HAP-1 (cell line): ENCODE measurements at regions not wholly inside any gene's neighbourhood (a gene's known extent, or its start where the extent isn't known, plus 50 kb on each side); places are given as distances from the start of the nearest gene placed in this dataset.
A peak's percentile ranks its signal among the peaks of the same experiment; 100 is the strongest.

Experiments used
- DNase-seq, 2 experiments: peaks; one replicate each; pipeline ENCODE4 v3.0.0-alpha.2; 2016 to 2020; ENCODE audit warnings: low spot score in 2 of 2
- H3K27me3 ChIP-seq: fragments of 250-450 bp; sonication (Bioruptor Pico); 2 replicates; pipeline ENCODE4 v1.5.1; 2020; ENCODE audit warnings: low read depth, mild to moderate bottlenecking, moderate library complexity
- H3K36me3 ChIP-seq: fragments of 250-450 bp; sonication (Bioruptor Pico); replicated peaks from 2 replicates; pipeline ENCODE4 v1.5.1; 2020; ENCODE audit warnings: mild to moderate bottlenecking
- H3K4me1 ChIP-seq: fragments of 250-450 bp; sonication (Bioruptor Pico); 2 replicates; pipeline ENCODE4 v1.5.1; 2020; ENCODE audit warnings: mild to moderate bottlenecking
- H3K4me3 ChIP-seq: fragments of 250-450 bp; sonication (Bioruptor Pico); 2 replicates; pipeline ENCODE4 v1.5.1; 2020; ENCODE audit warnings: mild to moderate bottlenecking, moderate library complexity
- H3K9me3 ChIP-seq: fragments of 250-450 bp; sonication (Bioruptor Pico); 2 replicates; pipeline ENCODE4 v1.5.1; 2020; ENCODE audit warnings: mild to moderate bottlenecking, moderate library complexity
- in situ Hi-C: fragments of 300-500 bp; cut with MboI; formaldehyde crosslinking; loops from 3 replicates; pipeline ENCODE4 v1.14.3; 2020; ENCODE audit warnings: low sequenced_read_pairs, inconsistent platforms, mixed read lengths

DNA sequence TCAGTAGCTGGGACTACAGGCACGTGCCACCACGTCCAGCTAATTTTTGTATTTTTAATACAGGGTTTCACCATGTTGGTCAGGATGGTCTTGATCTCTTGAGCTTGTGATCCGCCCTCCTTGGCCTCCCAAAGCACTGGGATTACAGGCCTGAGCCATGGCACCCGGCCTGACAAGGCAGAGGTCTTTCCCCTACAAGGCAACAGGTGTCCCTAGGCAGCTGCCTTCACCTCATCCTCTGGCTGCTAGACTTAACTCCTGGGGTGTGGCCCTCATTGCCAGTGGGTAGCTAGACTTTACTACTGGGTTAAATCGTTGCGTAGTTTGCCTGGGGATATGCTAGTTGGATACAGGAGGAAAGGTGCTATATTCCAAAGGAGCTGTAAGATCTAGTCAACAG is 81.4 kb downstream of the CHRD start:
- Histone ChIP-seq H3K36me3 (no peaks in the 10 kb centered on the region), H3K4me1 (peaks cover 5% of the 10 kb centered on the region; the same call in 1 of the 2 replicates), H3K4me3 (no peak overlapping the region), H3K27me3 (no peaks in the 10 kb centered on the region), H3K9me3 (no peaks in the 10 kb centered on the region; the same call in 1 of the 2 replicates)
- DNase-seq = no peak
- in situ Hi-C loops = no loop called here

DNA sequence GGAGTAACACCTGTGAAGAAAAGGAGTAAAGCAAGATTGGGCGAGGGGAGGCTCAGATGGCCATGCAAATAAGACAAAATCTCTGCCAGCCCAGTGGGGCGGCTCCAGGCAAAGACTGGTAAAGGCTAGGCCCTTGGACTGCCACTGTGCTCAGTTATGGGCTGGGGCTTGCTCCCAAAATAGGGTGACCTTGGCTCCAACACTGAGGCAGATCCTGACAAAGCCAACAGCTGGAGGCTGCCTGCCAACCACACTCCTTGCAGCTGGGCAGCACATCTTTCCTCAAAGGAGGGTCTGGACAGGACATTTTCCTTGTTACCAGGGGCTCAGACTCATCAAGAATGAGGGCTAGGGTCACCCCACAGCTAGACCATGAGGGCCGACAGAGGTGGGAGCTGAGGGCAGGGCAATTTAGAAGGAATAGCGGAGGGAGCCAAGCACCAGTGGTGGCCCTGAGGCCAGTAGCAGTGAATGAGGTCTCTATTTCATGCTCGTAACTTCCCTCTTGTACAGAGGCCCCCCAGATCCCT is 86.1 kb downstream of the CHRD start:
- Histone ChIP-seq H3K4me1 (peaks cover 5% of the 10 kb centered on the region; the same call in 1 of the 2 replicates), H3K36me3 (no peaks in the 10 kb centered on the region), H3K4me3 (no peak overlapping the region), H3K27me3 (no peaks in the 10 kb centered on the region), H3K9me3 (no peaks in the 10 kb centered on the region)
- DNase-seq = no peak
- in situ Hi-C loops = no loop called here

DNA sequence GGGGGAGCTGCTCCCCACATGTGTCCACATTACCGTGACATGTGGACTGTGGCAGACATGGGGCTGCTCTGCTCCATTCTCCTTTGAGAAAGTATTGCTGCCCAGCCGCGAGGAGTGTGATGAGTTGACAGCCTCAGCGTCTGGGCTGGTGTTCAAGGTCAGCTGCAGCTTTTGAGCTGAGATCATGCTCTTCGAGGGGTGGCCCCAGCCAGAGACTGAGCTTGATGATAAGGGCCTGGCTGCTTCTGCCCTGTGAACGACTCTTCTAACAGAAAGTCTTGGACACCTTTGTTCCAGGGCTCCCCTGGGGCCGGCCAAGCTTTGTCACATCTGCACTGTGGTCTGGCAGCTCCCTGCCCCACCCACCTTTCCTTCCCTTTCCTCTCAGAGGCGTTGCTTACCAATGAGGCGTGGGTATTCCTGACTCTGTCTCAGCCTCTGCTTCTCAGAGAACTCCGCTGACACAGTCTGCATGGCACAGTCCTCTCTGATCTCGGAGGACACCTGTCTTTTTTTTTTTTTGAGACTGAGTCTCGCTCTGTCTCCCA is 86.6 kb downstream of the CHRD start:
- in situ Hi-C loops = no loop called here
- H3K9me3 ChIP-seq = no peaks in the 10 kb centered on the region
- H3K4me1 ChIP-seq = peaks cover 5% of the 10 kb centered on the region; the same call in 1 of the 2 replicates
- no peaks in the 10 kb centered on the region for H3K36me3 ChIP-seq
- H3K27me3 ChIP-seq = peaks cover 1% of the 10 kb centered on the region; the same call in 1 of the 2 replicates
- DNase-seq = peak in 1 of 2 experiments; percentile 65
- H3K4me3 ChIP-seq = no peak overlapping the region

DNA sequence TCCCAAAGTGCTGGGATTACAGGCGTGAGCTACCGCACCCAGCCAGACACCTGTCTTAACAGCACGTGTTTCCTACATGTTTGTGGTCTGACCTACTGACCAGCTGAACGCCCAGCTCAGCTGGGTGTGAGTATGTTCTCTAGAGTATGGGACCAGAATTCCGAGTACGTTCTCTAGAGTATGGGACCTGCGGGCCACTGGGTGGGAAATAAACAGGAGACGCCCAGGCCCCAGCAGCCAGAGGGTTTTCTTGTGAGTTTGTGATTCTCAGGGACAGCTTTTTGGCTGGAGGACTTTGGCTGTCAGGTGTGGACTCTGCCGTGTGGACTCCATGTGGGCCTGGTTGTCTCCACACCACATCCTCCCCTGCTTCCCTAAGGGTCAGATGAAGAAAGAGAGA is 87.3 kb downstream of the CHRD start:
- peaks cover 5% of the 10 kb centered on the region for H3K27me3 ChIP-seq
- no peaks in the 10 kb centered on the region for H3K9me3 ChIP-seq
- no peak overlapping the region for H3K4me3 ChIP-seq
- H3K36me3 ChIP-seq = no peaks in the 10 kb centered on the region
- no peak for DNase-seq
- peaks cover 5% of the 10 kb centered on the region; the same call in 1 of the 2 replicates for H3K4me1 ChIP-seq
- in situ Hi-C loops = no loop called here

DNA sequence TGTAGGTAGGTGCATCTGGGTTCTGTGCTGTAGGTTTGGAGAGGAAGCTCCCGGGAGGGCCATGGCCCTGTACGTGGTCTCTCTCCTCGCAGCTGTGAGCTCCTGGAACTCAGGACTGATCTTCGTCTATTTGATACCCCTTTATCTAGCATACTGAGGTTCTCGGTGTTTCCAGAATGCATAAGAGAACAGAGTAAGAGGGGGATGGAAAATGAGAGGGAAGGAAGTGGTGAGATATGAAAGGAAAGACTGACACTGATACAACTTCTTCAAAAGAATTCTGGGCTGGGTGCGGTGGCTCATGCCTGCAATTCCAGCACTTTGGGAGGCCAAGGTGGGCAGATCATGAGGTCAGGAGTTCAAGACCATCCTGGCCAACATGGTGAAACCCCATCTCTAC is 90.7 kb downstream of the CHRD start:
- H3K4me3 ChIP-seq = no peak overlapping the region
- DNase-seq = no peak
- H3K4me1 ChIP-seq = no peaks in the 10 kb centered on the region; the same call in 1 of the 2 replicates

DNA sequence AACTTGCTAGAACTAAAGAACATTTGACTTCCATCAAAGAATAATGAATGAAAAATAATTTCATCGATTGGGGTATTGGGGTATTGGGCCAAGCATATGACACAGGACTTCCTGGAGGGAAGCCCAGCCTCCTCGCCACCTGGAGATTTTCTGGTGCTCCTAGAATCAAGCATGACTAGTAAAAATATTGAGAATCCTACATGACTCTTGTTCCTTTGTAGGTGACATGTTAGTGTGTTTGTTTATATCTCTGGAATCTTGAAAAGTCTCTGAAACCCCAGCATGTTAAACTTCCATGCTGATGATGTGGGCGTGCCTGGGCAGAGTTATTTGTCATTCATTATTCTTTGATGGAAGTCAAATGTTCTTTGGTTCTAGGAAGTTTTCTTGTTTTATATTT is 90.1 kb upstream of the EPHB3 start:
- in situ Hi-C loops = no loop called here
- DNase-seq = no peak

More for the DNA sequence above, 90.7 kb downstream of the CHRD start:
- H3K27me3 ChIP-seq = peaks cover 15% of the 10 kb centered on the region
- no peaks in the 10 kb centered on the region for H3K36me3 ChIP-seq
- no peaks in the 10 kb centered on the region for H3K9me3 ChIP-seq
- in situ Hi-C loops = no loop called here

DNA sequence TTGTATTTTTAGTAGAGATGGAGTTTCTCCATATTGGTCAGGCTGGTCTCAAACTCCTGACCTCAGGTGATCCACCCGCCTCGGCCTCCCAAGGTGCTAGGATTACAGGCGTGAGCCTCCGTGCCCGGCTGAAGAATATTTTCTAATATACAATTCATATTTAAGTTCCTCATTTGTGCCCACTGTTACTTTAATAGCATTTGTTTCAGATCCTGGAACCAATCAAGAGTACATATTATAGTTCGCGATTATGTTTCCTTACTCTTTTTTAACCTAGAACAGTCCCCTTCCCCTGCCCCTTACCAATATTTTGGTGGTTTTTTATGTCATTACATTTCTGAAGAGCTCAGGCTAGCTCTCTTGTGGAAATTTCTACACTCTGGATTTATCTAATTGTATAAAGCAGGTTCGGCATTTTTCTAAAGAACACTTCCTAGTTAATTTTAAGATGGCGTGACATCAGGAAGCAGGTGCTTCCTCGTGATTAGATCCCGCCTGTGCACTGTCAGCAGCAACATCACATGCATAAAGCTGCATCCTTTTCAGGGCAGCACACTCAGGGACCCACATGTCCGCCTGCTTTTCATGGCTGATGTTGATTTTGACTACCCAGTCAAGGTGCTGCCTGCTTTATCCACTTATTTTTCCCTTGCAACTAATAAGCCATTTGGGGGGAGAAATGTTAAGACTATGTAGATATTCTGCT is 88.7 kb upstream of the EPHB3 start:
- Histone ChIP-seq H3K27me3 (peaks cover 15% of the 10 kb centered on the region), H3K36me3 (no peaks in the 10 kb centered on the region), H3K9me3 (no peaks in the 10 kb centered on the region), H3K4me1 (no peaks in the 10 kb centered on the region), H3K4me3 (no peak overlapping the region)
- no peak for DNase-seq
- in situ Hi-C loops = no loop called here

More for the DNA sequence above, 90.1 kb upstream of the EPHB3 start:
- no peak overlapping the region for H3K4me3 ChIP-seq
- H3K27me3 ChIP-seq = peaks cover 15% of the 10 kb centered on the region
- no peaks in the 10 kb centered on the region for H3K9me3 ChIP-seq
- no peaks in the 10 kb centered on the region; the same call in 1 of the 2 replicates for H3K4me1 ChIP-seq
- no peaks in the 10 kb centered on the region for H3K36me3 ChIP-seq

DNA sequence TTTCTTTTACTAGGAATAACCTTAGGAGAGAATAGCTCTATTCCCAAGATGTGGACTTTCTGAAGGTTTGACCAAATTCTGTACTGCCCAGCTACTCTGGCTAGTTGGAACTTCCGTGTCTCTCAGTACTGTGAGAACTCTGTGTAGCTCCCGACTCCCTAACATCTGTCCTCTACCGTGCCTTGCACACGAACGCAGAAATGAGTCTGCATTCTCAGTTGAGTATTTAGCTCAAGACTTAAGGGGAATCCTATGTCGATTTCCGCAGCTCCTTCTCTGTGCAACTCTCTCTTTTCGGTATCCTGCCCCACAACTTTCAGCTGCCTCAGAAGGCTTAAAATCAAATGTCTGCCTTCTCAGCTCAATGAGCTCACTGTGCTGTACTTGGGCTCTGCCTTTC is 86.7 kb upstream of the EPHB3 start:
- no peaks in the 10 kb centered on the region for H3K4me1 ChIP-seq
- no peak for DNase-seq
- H3K9me3 ChIP-seq = no peaks in the 10 kb centered on the region
- H3K4me3 ChIP-seq = no peak overlapping the region
- no peaks in the 10 kb centered on the region for H3K36me3 ChIP-seq
- peaks cover 15% of the 10 kb centered on the region for H3K27me3 ChIP-seq
- in situ Hi-C loops = no loop called here

DNA sequence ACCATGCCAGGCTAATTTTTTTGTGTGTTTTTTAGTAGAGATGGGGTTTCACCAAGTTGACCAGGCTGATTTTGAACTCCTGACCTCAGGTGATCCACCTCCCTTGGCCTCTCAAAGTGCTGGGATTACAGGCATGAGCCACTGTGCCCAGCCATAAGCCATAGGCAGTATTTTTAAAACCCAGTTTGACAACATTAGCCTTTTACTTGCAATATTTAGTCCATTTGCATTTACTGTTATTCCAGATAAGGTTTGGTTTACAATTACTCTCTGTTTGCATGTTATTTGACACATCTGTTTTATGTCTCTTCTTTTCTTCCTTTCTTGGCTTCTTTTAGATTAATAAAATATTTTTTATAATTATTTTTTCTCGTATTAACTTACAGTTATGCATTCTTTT is 83.6 kb upstream of the EPHB3 start:
- no peaks in the 10 kb centered on the region for H3K4me1 ChIP-seq
- in situ Hi-C loops = no loop called here

DNA sequence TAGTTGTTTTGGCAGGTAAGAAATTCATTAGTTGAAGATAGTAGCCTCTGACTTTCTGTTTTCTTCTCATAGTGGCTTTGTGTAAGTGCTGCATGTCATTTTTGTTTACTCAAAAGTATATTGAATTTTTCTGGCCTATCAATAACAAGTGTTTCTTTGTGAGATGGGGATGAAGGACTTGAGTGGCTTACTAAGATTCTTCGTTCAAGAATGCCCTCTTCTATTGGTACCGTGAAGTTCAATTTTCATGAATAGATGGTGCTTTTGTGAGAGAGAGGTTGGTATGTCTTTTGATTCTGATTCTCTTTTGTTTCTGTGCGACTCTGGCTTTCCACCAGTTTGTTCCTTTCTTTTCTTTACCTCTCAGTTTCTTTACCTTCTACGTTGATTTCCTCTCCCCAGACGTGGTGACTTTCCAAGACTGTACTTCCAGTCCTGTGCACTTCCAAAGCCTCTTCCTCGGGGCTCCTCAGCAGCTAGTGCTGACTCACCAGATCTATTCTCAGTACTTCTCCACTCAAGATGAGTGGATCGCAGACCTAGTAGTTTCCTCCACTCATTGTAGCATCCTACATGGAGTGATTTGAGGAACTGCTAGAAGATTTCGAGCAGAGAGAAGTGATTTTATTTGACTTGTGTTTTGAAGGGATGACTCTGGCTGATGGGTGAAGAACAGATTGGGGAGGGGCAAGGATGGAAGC is 82.0 kb upstream of the EPHB3 start:
- Histone ChIP-seq H3K9me3 (no peaks in the 10 kb centered on the region), H3K4me1 (no peaks in the 10 kb centered on the region), H3K36me3 (no peaks in the 10 kb centered on the region), H3K27me3 (0 out of 2 replicates have a peak, but pooled peaks cover 5% of the 10 kb centered on the region), H3K4me3 (no peak overlapping the region)
- DNase-seq = no peak
- in situ Hi-C loops = no loop called here

More for the DNA sequence above, 83.6 kb upstream of the EPHB3 start:
- H3K27me3 ChIP-seq = peaks cover 10% of the 10 kb centered on the region
- DNase-seq = no peak
- no peaks in the 10 kb centered on the region for H3K36me3 ChIP-seq
- no peaks in the 10 kb centered on the region for H3K9me3 ChIP-seq
- no peak overlapping the region for H3K4me3 ChIP-seq

DNA sequence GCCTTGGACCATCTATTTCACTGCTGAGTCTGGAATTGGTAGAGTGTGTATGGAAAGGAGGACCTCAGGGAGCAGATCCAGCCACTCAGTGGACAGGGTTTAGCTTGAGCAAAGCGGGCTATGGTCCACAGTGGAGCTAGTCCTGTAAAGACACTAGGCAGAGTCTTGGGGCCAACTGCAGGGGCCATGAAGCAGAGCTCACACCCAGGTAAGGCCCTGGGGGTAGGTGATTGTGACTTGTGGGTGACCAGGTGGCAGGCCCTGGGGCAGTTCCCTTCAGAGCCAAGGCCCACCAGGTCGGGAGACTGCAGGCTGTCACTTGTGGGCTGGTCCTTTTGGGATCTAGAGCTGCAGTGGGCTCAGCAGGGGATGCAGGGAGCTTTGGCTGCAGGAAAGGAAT is 80.8 kb upstream of the EPHB3 start:
- no peak for DNase-seq
- no peaks in the 10 kb centered on the region for H3K27me3 ChIP-seq
- in situ Hi-C loops = no loop called here
- no peaks in the 10 kb centered on the region for H3K4me1 ChIP-seq
- no peaks in the 10 kb centered on the region for H3K9me3 ChIP-seq
- no peak overlapping the region for H3K4me3 ChIP-seq
- H3K36me3 ChIP-seq = no peaks in the 10 kb centered on the region

DNA sequence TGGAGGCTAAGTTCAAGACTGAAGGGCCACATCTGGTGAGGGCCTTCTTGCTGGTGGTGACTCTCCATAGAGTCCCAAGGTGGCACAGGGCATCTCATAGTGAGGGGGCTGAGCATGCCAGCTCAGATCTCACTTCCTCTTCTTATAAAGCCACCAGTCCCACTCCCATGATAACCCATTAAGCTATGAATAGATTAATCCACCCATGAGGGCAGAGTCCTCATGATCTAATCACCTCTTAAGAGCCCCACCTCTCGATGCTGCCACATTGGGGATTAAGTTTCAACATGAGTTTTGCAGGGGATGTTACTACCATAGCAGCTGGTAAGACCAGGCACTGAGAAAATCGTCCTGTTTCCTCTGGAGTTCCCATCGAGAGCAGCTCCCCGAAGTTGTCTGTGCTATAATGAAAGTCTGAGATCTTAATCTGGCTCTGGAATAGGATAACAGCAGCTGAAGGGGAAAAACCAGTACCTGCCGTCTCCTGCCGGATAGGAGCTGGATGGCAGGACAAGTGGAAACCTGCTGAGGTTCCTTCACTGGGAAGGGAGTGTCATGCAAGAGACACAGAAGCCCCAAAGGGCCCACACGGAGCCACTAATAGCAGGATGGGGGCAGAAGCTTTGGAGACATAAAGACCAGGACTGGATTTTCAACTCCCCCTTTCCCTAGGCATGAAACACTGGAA is 79.5 kb upstream of the EPHB3 start:
- H3K27me3 ChIP-seq = no peaks in the 10 kb centered on the region

DNA sequence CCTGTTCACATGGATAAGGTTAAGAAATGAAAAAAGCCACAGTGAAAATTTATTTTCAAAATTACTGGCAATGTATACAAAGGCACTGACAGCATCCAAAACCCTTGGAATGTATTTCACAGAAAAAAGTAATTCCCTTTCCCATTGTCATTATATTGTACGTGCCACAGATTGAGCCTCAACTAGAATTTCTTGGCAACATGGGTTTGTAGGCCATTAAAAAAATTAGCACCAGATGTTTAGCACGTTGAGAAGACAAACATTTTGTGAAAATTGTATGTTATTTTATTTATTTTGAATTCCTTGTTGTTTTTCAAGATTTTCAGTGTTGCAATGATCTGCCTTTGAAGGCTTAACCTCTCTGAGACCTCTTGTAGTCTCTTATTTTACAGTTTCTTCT is 76.3 kb upstream of the EPHB3 start:
- no peaks in the 10 kb centered on the region for H3K36me3 ChIP-seq
- in situ Hi-C loops = no loop called here
- peaks cover 15% of the 10 kb centered on the region for H3K27me3 ChIP-seq
- no peaks in the 10 kb centered on the region for H3K4me1 ChIP-seq
- no peaks in the 10 kb centered on the region for H3K9me3 ChIP-seq
- H3K4me3 ChIP-seq = no peak overlapping the region
- no peak for DNase-seq

More for the DNA sequence above, 79.5 kb upstream of the EPHB3 start:
- DNase-seq = no peak
- no peaks in the 10 kb centered on the region for H3K36me3 ChIP-seq
- no peaks in the 10 kb centered on the region for H3K9me3 ChIP-seq
- in situ Hi-C loops = no loop called here
- H3K4me1 ChIP-seq = no peaks in the 10 kb centered on the region
- H3K4me3 ChIP-seq = no peak overlapping the region
